ENCODE measurements at regions not wholly inside any gene's neighbourhood (a gene's known extent, or its start where the extent isn't known, plus 50 kb on each side); places are given as distances from the start of the nearest gene placed in this dataset.

DNA sequence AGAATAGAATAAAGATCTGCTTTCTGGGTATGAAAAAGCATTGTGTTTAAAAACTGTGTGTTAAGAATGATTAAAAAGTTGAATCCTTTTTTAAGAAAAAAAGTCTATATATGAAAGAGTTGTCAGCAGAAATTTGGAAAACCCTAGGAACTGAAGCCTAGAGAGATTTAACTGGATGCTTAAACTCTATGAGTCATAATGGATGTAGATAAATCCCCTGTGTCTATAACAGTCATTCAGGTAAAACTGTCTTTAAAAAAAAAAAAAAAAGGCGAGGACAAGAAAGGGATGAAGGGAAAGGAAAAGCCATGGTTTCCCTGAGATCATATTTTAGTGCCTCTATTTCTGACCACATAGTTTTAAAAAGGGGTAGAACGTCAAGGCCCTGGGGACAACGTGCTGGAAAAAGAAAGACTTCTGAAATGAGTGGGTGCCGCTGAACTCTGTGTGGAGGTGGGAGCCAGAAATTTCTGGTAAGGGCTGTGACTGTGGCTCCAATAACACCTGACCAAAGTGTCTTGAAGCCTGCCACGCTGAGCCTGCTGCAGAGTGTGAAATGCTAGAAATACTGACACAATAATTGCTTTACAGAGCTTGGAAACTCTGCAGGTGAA is 302.6 kb upstream of the ARID1B start:
- TF ChIP-seq EZH2 (IDR thresholded peaks at IDR 0.05; ENCODE audit: borderline replicate concordance, low read length) = no peak
- TF ChIP-seq, protein P1, sequence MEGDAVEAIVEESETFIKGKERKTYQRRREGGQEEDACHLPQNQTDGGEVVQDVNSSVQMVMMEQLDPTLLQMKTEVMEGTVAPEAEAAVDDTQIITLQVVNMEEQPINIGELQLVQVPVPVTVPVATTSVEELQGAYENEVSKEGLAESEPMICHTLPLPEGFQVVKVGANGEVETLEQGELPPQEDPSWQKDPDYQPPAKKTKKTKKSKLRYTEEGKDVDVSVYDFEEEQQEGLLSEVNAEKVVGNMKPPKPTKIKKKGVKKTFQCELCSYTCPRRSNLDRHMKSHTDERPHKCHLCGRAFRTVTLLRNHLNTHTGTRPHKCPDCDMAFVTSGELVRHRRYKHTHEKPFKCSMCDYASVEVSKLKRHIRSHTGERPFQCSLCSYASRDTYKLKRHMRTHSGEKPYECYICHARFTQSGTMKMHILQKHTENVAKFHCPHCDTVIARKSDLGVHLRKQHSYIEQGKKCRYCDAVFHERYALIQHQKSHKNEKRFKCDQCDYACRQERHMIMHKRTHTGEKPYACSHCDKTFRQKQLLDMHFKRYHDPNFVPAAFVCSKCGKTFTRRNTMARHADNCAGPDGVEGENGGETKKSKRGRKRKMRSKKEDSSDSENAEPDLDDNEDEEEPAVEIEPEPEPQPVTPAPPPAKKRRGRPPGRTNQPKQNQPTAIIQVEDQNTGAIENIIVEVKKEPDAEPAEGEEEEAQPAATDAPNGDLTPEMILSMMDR (conservative IDR thresholded peaks at IDR 0.05 in 1 of 2, IDR thresholded peaks at IDR 0.05 in 1 of 2; ENCODE audit: extremely low read depth in 1 of 2, insufficient read depth in 1 of 2, low read depth in 1 of 2, low read length in 2 of 2) = no peak

All from mammary epithelial cell (primary cell).